Upper lobe of left lung (tissue), 6 donors: ENCODE measurements at regions not wholly inside any gene's neighbourhood (a gene's known extent, or its start where the extent isn't known, plus 50 kb on each side); places are given as distances from the start of the nearest gene placed in this dataset.

Experiments
- ATAC-seq, 2 donors: fragments of 200-7000 bp; cut with Tn5 transposase; one replicate each; pipeline ENCODE4 v1.9.1; 2022; ENCODE audit warnings: mild to moderate bottlenecking in 2 of 2, moderate library complexity in 2 of 2; ENCODE audit not compliant: low FRiP score in 2 of 2
- DNase-seq, 2 donors: peaks; one replicate each; pipeline ENCODE4 v3.0.0-alpha.2; 2019 to 2020
- H3K27ac ChIP-seq, 4 donors: fragments of 200-600 bp; sonication (generic); one replicate each; pipeline ENCODE4 v1.5.1; 2016 to 2019
- H3K27me3 ChIP-seq, 4 donors: fragments of 200-600 bp; sonication (generic); one replicate each; pipeline ENCODE4 v1.5.1; 2017 to 2019
- H3K36me3 ChIP-seq, 4 donors: fragments of 200-600 bp; sonication (generic); one replicate each; pipeline ENCODE4 v1.5.1; 2016 to 2019
- H3K4me1 ChIP-seq, 4 donors: fragments of 200-600 bp; sonication (generic); one replicate each; pipeline ENCODE4 v1.5.1; 2018 to 2019
- H3K4me3 ChIP-seq, 4 donors: fragments of 200-600 bp; sonication (generic); one replicate each; pipeline ENCODE4 v1.5.1; 2017 to 2019; ENCODE audit warnings: mild to moderate bottlenecking in 2 of 4, moderate library complexity in 1 of 4
- H3K9me3 ChIP-seq, 4 donors: fragments of 200-600 bp; sonication (generic); one replicate each; pipeline ENCODE4 v1.5.1; 2018 to 2019
- EP300 ChIP-seq, 4 donors: sonication (generic); formaldehyde crosslinking; IDR thresholded peaks; one replicate each; pipeline ENCODE4 v1.5.1; 2017; ENCODE audit warnings: antibody characterized with exemption in 4 of 4, control low read depth in 2 of 4
- POLR2A ChIP-seq, 4 donors: fragments of 450-650 bp; IDR thresholded peaks; one replicate each; pipeline ENCODE4 v1.5.1; 2016 to 2017; ENCODE audit warnings: antibody characterized with exemption in 4 of 4, mild to moderate bottlenecking in 2 of 4
- POLR2AphosphoS5 ChIP-seq, 2 donors: sonication (generic); formaldehyde crosslinking; IDR thresholded peaks; one replicate each; pipeline ENCODE4 v1.5.1; 2017; ENCODE audit warnings: antibody characterized with exemption in 2 of 2
- WGBS, 2 donors: methylation state at CpG; one replicate each; pipeline ENCODE4 v1.1.5; 2017 to 2018; 5-methylcytosine and 5-hydroxymethylcytosine counted together
- TF ChIP-seq, protein P1 (sequence below), 6 experiments: fragments of 450-650 bp in 4 of 6; fragments of 200-600 bp in 2 of 6; sonication (generic) in 2 of 6; IDR thresholded peaks; one replicate each; pipeline ENCODE4 v1.5.1; 2016 to 2019; ENCODE audit warnings: antibody characterized with exemption in 6 of 6
- donor health status: DM: no; HTN: no; CAD: no; lungs with moderate emphysema.
- donor health status: DM: no; HTN: yes; CAD: no; lungs with severe emphysema.

DNA sequence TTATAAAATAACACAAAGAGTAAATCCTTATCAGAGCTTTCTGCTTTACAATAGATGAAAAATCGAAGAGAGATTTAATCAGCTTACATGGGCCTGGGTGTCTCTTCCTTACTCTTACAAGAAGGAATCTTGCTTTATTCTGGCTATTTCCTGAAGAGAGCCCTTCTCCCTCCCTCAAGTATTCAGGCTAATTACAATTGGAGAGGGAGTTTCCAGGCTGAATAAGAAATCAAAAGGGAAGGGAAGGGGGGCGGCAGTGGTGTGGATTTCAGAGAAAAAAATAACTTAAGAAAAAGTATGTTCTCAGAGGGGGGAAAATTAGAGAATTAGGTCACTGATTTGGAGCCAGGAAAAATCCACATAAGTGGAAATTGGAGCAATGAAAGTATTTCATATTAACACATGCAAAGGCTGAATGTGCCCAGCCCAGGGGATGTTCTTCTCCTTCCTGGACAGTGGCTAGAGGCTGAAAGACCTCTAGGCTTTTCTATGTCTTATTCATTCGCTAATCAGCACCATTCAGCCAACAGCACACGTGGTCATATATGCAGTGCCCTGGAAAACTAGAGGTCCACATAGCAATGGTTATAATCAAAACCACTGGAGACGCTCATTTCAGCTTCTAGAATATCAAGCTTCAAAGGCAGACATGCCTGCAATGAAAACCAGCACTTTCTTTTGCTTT lies 158.9 kb upstream of the BTG1 start:
- TF ChIP-seq, protein P1, sequence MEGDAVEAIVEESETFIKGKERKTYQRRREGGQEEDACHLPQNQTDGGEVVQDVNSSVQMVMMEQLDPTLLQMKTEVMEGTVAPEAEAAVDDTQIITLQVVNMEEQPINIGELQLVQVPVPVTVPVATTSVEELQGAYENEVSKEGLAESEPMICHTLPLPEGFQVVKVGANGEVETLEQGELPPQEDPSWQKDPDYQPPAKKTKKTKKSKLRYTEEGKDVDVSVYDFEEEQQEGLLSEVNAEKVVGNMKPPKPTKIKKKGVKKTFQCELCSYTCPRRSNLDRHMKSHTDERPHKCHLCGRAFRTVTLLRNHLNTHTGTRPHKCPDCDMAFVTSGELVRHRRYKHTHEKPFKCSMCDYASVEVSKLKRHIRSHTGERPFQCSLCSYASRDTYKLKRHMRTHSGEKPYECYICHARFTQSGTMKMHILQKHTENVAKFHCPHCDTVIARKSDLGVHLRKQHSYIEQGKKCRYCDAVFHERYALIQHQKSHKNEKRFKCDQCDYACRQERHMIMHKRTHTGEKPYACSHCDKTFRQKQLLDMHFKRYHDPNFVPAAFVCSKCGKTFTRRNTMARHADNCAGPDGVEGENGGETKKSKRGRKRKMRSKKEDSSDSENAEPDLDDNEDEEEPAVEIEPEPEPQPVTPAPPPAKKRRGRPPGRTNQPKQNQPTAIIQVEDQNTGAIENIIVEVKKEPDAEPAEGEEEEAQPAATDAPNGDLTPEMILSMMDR (IDR thresholded peaks at IDR 0.05): no peak
- TF ChIP-seq EP300 (IDR thresholded peaks at IDR 0.05) (no peak), POLR2A (IDR thresholded peaks at IDR 0.05) (no peak), POLR2AphosphoS5 (IDR thresholded peaks at IDR 0.05) (no peak)
- Histone ChIP-seq H3K4me1 (no peaks in the 10 kb centered on the region), H3K27ac (peak overlapping the region in 1 of 4 donors; percentile 21), H3K27me3 (no peaks in the 10 kb centered on the region), H3K4me3 (no peak overlapping the region), H3K36me3 (no peaks in the 10 kb centered on the region), H3K9me3 (no peaks in the 10 kb centered on the region)
- ATAC-seq (no peak), DNase-seq (no peak)
- WGBS, 2 donors: 54 to 62% methylated on average over 5 of the region's 5 CpGs

DNA sequence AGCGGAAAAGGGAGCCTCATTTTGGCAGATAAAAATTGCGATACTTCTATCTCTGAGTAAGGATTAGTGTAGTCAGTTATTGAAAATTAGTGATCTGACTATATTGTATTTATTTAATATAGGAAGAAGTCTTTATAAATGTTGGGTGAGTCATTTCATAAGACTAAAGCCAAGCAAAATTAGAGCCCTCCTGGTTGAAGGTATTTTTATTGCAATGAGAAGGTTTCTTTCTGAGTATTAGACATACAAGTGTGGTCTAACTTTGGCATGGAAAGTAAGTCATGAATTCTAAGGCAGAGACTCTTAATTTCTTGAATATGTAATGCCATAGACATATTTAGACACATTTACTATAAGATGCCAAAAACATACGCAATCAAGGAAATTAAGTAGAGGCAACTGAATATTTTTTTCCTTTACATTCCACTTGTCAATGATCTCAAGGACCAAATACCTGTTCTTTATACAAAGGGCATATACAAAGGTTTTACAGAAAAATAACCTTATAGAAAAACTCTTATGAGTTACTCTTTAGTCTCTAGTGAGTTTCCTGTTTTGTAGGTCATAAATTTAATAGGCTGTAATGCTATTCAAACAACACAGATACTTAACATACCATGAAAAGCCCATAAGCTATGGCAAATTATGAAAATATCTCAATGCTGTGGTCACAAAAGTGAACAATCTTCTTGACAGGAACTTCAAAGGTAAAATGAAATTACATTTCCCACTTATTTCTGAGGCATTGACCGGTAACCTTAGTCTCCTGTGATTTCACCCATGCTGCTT lies 156.6 kb upstream of the BTG1 start:
- DNase-seq (no peak), ATAC-seq (no peak)
- Histone ChIP-seq H3K27ac (no peak overlapping the region), H3K36me3 (no peaks in the 10 kb centered on the region), H3K4me3 (no peak overlapping the region), H3K27me3 (no peaks in the 10 kb centered on the region), H3K9me3 (no peaks in the 10 kb centered on the region), H3K4me1 (peaks cover 0 to 7% (median 5%) of the 10 kb centered on the region in 4 donors)
- 94 to 97% methylated on average over 4 of the region's 4 CpGs for WGBS, 2 donors
- TF ChIP-seq POLR2A (IDR thresholded peaks at IDR 0.05) (no peak), POLR2AphosphoS5 (IDR thresholded peaks at IDR 0.05) (no peak), EP300 (IDR thresholded peaks at IDR 0.05) (no peak)
- TF ChIP-seq, protein P1 (IDR thresholded peaks at IDR 0.05): no peak

DNA sequence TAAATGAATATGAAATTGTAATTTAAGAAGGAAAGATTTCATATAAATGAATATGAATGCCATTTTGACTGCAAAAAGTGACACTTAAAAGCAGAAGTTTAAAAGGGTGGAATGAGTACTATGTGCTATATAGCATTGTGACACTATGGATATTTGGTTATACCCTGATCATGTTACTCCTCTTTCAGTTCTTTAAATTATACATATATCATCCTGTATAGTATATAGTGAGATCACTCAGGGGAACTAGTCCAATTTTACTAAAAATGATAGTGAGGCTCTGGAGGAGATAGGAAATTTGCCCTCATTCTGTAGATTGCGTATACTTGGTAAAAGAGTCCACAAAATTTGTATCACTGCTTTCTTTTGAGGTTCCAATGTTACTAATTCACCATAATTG lies 155.7 kb upstream of the BTG1 start:
- DNase-seq: no peak
- Histone ChIP-seq H3K27me3 (no peaks in the 10 kb centered on the region), H3K9me3 (no peaks in the 10 kb centered on the region), H3K27ac (no peak overlapping the region), H3K4me1 (peaks cover 0 to 7% (median 5%) of the 10 kb centered on the region in 4 donors), H3K36me3 (no peaks in the 10 kb centered on the region), H3K4me3 (no peak overlapping the region)
- ATAC-seq: no peak
- no peak for TF ChIP-seq POLR2AphosphoS5 (IDR thresholded peaks at IDR 0.05)
- TF ChIP-seq POLR2A (IDR thresholded peaks at IDR 0.05): no peak
- no peak for TF ChIP-seq EP300 (IDR thresholded peaks at IDR 0.05)
- TF ChIP-seq, protein P1 (IDR thresholded peaks at IDR 0.05): no peak
- WGBS, 2 donors: 85 to 97% methylated on average over 1 of the region's 1 CpG

DNA sequence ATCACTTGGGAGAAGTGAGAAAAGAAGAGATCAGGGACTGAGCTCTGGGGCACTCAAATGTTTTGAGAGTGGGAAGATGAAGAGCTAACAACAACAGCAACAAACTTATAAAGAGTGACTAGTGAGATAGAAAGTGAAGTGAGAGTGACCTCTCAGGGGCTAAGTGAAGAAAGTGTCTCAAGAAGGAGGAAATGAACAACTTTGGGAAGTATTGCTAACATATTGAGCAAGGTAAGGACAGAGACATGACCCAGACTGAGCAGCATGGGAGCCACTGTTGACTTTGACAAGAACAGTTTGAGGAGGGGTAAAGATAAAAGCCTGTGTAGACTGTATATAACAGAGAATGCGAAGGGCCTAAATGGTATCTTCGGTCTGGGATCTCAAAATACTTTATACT lies 155.1 kb upstream of the BTG1 start:
- no peak overlapping the region for H3K27ac ChIP-seq
- peak in 1 of 2 donors; percentile 72 for ATAC-seq
- no peaks in the 10 kb centered on the region for H3K36me3 ChIP-seq
- no peak overlapping the region for H3K4me3 ChIP-seq
- TF ChIP-seq POLR2A (IDR thresholded peaks at IDR 0.05) (no peak), POLR2AphosphoS5 (IDR thresholded peaks at IDR 0.05) (no peak), EP300 (IDR thresholded peaks at IDR 0.05) (no peak)
- TF ChIP-seq, protein P1 (IDR thresholded peaks at IDR 0.05): no peak
- H3K27me3 ChIP-seq: no peaks in the 10 kb centered on the region
- no peaks in the 10 kb centered on the region for H3K9me3 ChIP-seq
- WGBS, 2 donors: 96 to 98% methylated on average over 2 of the region's 2 CpGs
- peaks cover 0 to 7% (median 5%) of the 10 kb centered on the region in 4 donors for H3K4me1 ChIP-seq
- DNase-seq: no peak
